Liver (tissue), 3 donors: ENCODE measurements at regions not wholly inside any gene's neighbourhood (a gene's known extent, or its start where the extent isn't known, plus 50 kb on each side); places are given as distances from the start of the nearest gene placed in this dataset.

ENCODE experiments used
- CTCF ChIP-seq: fragments of 150-350 bp; IDR thresholded peaks from 2 replicates; pipeline ENCODE4 v1.5.1; 2017; ENCODE audit warnings: improper control_type of control experiment, low read depth, low read length; ENCODE audit not compliant: missing input control
- GABPA ChIP-seq, 2 donors: IDR thresholded peaks in 1 of 2; conservative IDR thresholded peaks in 1 of 2; 2 replicates each; pipeline ENCODE4 v1.6.1; 2016; ENCODE audit warnings: antibody characterized with exemption in 2 of 2, mild to moderate bottlenecking in 1 of 2, moderate library complexity in 1 of 2
- RAD21 ChIP-seq, 2 donors: IDR thresholded peaks; 2 replicates each; pipeline ENCODE4 v1.6.1; 2016; ENCODE audit warnings: antibody characterized with exemption in 2 of 2, mild to moderate bottlenecking in 2 of 2
- TAF1 ChIP-seq: conservative IDR thresholded peaks from 2 replicates; pipeline ENCODE4 v1.6.1; 2016; ENCODE audit warnings: antibody characterized with exemption, mild to moderate bottlenecking
- ZBTB33 ChIP-seq: IDR thresholded peaks from 2 replicates; pipeline ENCODE4 v1.6.1; 2016; ENCODE audit warnings: antibody characterized with exemption
- donor health status: healthy.
- donor health status: healthy.

- TF ChIP-seq ZBTB33 (no peak), RAD21 (IDR thresholded peaks at IDR 0.05) (no peak), GABPA (IDR thresholded peaks at IDR 0.05 in 1 of 2, conservative IDR thresholded peaks at IDR 0.05 in 1 of 2) (no peak), CTCF (no peak), TAF1 (no peak)
Measured at GRCh38 chr16:50863644-50864144, 121.8 kb downstream of the CYLD start.
